ENCODE measurements at regions not wholly inside any gene's neighbourhood (a gene's known extent, or its start where the extent isn't known, plus 50 kb on each side); places are given as distances from the start of the nearest gene placed in this dataset.

GRCh38 chr16:54996186-54996585 lies 65.5 kb downstream of the IRX5 start:
- DNase-seq (ENCODE audit: low read depth in 2 of 2), result no peak
- TF ChIP-seq, protein P1, sequence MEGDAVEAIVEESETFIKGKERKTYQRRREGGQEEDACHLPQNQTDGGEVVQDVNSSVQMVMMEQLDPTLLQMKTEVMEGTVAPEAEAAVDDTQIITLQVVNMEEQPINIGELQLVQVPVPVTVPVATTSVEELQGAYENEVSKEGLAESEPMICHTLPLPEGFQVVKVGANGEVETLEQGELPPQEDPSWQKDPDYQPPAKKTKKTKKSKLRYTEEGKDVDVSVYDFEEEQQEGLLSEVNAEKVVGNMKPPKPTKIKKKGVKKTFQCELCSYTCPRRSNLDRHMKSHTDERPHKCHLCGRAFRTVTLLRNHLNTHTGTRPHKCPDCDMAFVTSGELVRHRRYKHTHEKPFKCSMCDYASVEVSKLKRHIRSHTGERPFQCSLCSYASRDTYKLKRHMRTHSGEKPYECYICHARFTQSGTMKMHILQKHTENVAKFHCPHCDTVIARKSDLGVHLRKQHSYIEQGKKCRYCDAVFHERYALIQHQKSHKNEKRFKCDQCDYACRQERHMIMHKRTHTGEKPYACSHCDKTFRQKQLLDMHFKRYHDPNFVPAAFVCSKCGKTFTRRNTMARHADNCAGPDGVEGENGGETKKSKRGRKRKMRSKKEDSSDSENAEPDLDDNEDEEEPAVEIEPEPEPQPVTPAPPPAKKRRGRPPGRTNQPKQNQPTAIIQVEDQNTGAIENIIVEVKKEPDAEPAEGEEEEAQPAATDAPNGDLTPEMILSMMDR (IDR thresholded peaks at IDR 0.05; ENCODE audit: low read depth, low read length), result no peak
- H3K4me3 ChIP-seq (replicated peaks in 1 of 2; ENCODE audit: low read depth in 2 of 2, low read length in 2 of 2), result no peak overlapping the region

GRCh38 chr16:54998834-54999233 lies 68.2 kb downstream of the IRX5 start:
- TF ChIP-seq, protein P1 (IDR thresholded peaks at IDR 0.05; ENCODE audit: low read depth, low read length), result no peak
- H3K4me3 ChIP-seq (replicated peaks in 1 of 2; ENCODE audit: low read depth in 2 of 2, low read length in 2 of 2), result no peak overlapping the region
- DNase-seq (ENCODE audit: low read depth in 2 of 2), result no peak

- no peak overlapping the region for H3K4me3 ChIP-seq (replicated peaks in 1 of 2; ENCODE audit: low read depth in 2 of 2, low read length in 2 of 2)
- TF ChIP-seq, protein P1 (IDR thresholded peaks at IDR 0.05; ENCODE audit: low read depth, low read length), result no peak
- DNase-seq (ENCODE audit: low read depth in 2 of 2), result no peak
Measured at GRCh38 chr16:54999481-54999880, 68.8 kb downstream of the IRX5 start.

DNA sequence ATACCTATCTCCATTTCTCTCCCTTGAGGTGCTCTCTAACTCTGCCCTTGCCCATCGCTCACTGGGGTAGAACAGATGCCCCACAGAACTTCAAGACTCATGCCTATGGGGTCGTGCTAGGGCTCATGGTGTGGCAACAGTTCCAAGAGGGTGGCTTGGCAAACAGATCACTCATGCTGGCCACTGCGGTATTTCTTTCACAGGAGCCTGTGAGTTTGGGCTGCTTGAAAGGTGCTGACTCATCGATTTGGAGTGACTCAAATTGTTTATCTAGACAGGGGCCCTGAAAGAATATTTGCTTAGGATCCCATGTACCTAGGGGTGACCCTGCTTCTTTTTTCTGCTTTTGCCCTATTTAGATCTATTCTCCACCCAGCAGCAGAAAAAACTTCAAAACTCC lies 69.9 kb downstream of the IRX5 start:
- TF ChIP-seq, protein P1 (IDR thresholded peaks at IDR 0.05; ENCODE audit: low read depth, low read length), result no peak
- no peak overlapping the region for H3K4me3 ChIP-seq (replicated peaks in 1 of 2; ENCODE audit: low read depth in 2 of 2, low read length in 2 of 2)
- peak; percentile 18 to 67 for DNase-seq (ENCODE audit: low read depth in 2 of 2)

GRCh38 chr16:55001931-55002330 lies 71.3 kb downstream of the IRX5 start:
- TF ChIP-seq, protein P1 (IDR thresholded peaks at IDR 0.05; ENCODE audit: low read depth, low read length), result no peak
- peak in 1 of 2 donors; percentile 63 for DNase-seq (ENCODE audit: low read depth in 2 of 2)
- H3K4me3 ChIP-seq (replicated peaks in 1 of 2; ENCODE audit: low read depth in 2 of 2, low read length in 2 of 2), result no peak overlapping the region

DNA sequence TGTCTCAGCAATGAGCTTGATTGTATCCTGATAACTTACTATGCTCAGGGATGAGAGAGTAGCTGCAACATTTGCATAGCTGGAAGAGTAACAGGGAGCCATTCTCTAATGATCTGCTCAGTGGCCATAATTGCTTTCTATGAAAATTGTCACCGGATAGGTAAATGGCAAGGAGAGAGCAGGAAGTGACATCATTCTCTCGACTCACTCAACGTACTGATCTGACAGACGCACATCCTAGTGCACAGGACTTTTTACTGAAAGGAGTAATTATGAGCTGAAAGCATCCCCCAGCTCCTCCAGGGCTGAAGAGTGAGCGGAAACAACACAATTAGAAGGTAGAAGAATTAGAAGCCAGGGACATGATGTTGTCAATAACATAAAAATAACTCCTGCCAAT lies 71.8 kb downstream of the IRX5 start:
- DNase-seq (ENCODE audit: low read depth in 2 of 2), result peak in 1 of 2 donors; percentile 2
- TF ChIP-seq, protein P1 (IDR thresholded peaks at IDR 0.05; ENCODE audit: low read depth, low read length), result no peak
- H3K4me3 ChIP-seq (replicated peaks in 1 of 2; ENCODE audit: low read depth in 2 of 2, low read length in 2 of 2), result no peak overlapping the region

- H3K4me3 ChIP-seq (replicated peaks in 1 of 2; ENCODE audit: low read depth in 2 of 2, low read length in 2 of 2), result no peak overlapping the region
- no peak for DNase-seq (ENCODE audit: low read depth in 2 of 2)
- TF ChIP-seq, protein P1 (IDR thresholded peaks at IDR 0.05; ENCODE audit: low read depth, low read length), result no peak
Measured at GRCh38 chr16:55003306-55003705, 72.6 kb downstream of the IRX5 start.

All from cardiac fibroblast (primary cell).